Gastrocnemius medialis (tissue), 4 donors: ENCODE measurements at regions not wholly inside any gene's neighbourhood (a gene's known extent, or its start where the extent isn't known, plus 50 kb on each side); places are given as distances from the start of the nearest gene placed in this dataset.

Experiments used
- POLR2A ChIP-seq, 2 donors: fragments of 450-650 bp; IDR thresholded peaks; one replicate each; pipeline ENCODE4 v1.6.1; 2017; ENCODE audit warnings: antibody characterized with exemption in 2 of 2, mild to moderate bottlenecking in 2 of 2, moderate library complexity in 2 of 2
- TF ChIP-seq, protein P1 (sequence below), 5 experiments: fragments of 450-650 bp in 3 of 5; fragments of 200-600 bp in 2 of 5; sonication (generic) in 2 of 5; IDR thresholded peaks in 4 of 5; conservative IDR thresholded peaks in 1 of 5; 1 replicate in 4 of 5; 2 replicates in 1 of 5; pipeline ENCODE4 v1.5.1; 2016 to 2019; ENCODE audit warnings: antibody characterized with exemption in 5 of 5, mild to moderate bottlenecking in 3 of 5, moderate library complexity in 3 of 5

DNA sequence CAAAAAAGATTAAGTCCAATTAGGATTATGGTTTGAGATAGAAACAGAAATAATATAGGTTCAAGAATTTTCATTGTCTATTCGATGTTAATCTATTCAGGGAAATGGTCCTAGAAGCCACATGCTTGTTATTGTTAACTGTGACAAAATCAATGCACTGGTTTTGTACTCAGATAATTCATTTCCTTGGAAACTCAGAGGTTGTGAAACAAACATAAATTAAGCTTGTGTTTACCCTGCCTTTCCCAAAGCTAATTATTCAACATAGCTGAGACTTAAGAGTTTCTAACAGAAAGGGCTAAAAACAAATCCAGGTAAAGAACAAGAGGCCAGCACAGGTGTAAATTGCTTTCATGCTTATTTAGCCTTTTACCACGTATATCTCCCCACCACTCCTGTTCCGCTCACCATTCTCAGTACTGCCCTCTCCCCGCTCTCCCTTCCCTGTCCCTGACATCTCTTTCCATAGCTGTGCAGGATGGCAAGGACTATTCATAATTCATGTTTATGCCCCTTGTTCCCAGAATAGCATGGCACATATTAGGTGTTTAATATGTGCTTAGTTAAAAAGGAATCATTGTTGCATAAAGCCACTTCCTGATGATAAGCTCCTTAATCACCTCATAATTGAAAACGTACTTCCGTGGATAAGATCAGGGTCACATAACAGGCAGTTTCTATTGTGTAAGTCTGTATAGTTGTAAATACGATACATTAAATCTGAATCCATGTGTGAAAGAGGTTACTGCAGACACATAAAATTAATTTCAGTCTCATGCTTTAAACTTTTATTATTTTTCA, 131.8 kb upstream of the USP15 start:
- no peak for TF ChIP-seq POLR2A (IDR thresholded peaks at IDR 0.05)
- TF ChIP-seq, protein P1, sequence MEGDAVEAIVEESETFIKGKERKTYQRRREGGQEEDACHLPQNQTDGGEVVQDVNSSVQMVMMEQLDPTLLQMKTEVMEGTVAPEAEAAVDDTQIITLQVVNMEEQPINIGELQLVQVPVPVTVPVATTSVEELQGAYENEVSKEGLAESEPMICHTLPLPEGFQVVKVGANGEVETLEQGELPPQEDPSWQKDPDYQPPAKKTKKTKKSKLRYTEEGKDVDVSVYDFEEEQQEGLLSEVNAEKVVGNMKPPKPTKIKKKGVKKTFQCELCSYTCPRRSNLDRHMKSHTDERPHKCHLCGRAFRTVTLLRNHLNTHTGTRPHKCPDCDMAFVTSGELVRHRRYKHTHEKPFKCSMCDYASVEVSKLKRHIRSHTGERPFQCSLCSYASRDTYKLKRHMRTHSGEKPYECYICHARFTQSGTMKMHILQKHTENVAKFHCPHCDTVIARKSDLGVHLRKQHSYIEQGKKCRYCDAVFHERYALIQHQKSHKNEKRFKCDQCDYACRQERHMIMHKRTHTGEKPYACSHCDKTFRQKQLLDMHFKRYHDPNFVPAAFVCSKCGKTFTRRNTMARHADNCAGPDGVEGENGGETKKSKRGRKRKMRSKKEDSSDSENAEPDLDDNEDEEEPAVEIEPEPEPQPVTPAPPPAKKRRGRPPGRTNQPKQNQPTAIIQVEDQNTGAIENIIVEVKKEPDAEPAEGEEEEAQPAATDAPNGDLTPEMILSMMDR (IDR thresholded peaks at IDR 0.05 in 4 of 5, conservative IDR thresholded peaks at IDR 0.05 in 1 of 5), result no peak
